T-cell (primary cell): ENCODE measurements at regions not wholly inside any gene's neighbourhood (a gene's known extent, or its start where the extent isn't known, plus 50 kb on each side); places are given as distances from the start of the nearest gene placed in this dataset.

ENCODE experiments used
- ATAC-seq, 4 experiments: fragments of 200-7000 bp in 3 of 4; fragments of 150-1000 bp in 1 of 4; cut with Tn5 transposase; replicated peaks in 1 of 4; 1 replicate in 3 of 4; 2 replicates in 1 of 4; pipeline ENCODE4 v1.10.0; 2021; ENCODE audit warnings: moderate library complexity in 3 of 4, mild to moderate bottlenecking in 2 of 4, moderate number of reproducible peaks in 1 of 4
- CTCF ChIA-PET, 2 donors: fragments of 300-600 bp; sonication (Branson Sonifier 250); formaldehyde crosslinking; loops; one replicate each; lab custom pipeline; 2022; ENCODE audit warnings: antibody characterized with exemption in 2 of 2; lab: Charles Lee
- POLR2A ChIA-PET, 2 donors: fragments of 300-600 bp; sonication (Branson Sonifier 250); formaldehyde crosslinking; loops; one replicate each; lab custom pipeline; 2022; ENCODE audit warnings: antibody characterized with exemption in 2 of 2; lab: Charles Lee
- DNase-seq, 35 experiments: peaks; one replicate each; pipeline versions ENCODE4 v3.0.0 to v3.0.0-alpha.2; 2013 to 2023
- H3K27ac ChIP-seq: one replicate; pipeline ENCODE4 v1.5.1; 2013; ENCODE audit warnings: low read length
- H3K27me3 ChIP-seq, 2 experiments: replicated peaks in 1 of 2; 1 replicate in 1 of 2; 2 replicates in 1 of 2; pipeline versions ENCODE4 v1.6.1 to v1.7.0; 2013; ENCODE audit warnings: low read length in 1 of 2, mixed read lengths in 1 of 2; ENCODE audit not compliant: control insufficient read depth in 2 of 2, insufficient read depth in 2 of 2; ENCODE audit errors: extremely low read depth in 1 of 2
- H3K36me3 ChIP-seq, 2 donors: 1 replicate in 1 of 2; 2 replicates in 1 of 2; pipeline versions ENCODE4 v1.6.1 to v1.7.0; 2013; ENCODE audit warnings: low read length in 1 of 2; ENCODE audit not compliant: control insufficient read depth in 2 of 2, insufficient read depth in 1 of 2; ENCODE audit errors: extremely low read depth in 1 of 2
- H3K4me1 ChIP-seq, 2 experiments: 1 replicate in 1 of 2; 2 replicates in 1 of 2; pipeline versions ENCODE4 v1.6.1 to v1.7.0; 2013; ENCODE audit warnings: low read length in 2 of 2, mixed read lengths in 1 of 2; ENCODE audit not compliant: insufficient read depth in 2 of 2, control insufficient read depth in 1 of 2; ENCODE audit errors: extremely low read depth in 1 of 2
- H3K4me3 ChIP-seq, 2 donors: 1 replicate in 1 of 2; 2 replicates in 1 of 2; pipeline versions ENCODE4 v1.5.1 to v1.7.0; 2013; ENCODE audit warnings: mild to moderate bottlenecking in 2 of 2, low read length in 1 of 2, moderate library complexity in 1 of 2; ENCODE audit not compliant: control insufficient read depth in 1 of 2; ENCODE audit errors: extremely low read depth in 1 of 2
- H3K9me3 ChIP-seq: 2 replicates; pipeline ENCODE4 v1.7.0; 2013
- H3K27ac Mint-ChIP-seq, 2 donors: one replicate each; pipeline ENCODE4 v1.8.0; 2020 to 2021; ENCODE audit warnings: mild to moderate bottlenecking in 2 of 2, mixed read lengths in 2 of 2
- H3K27me3 Mint-ChIP-seq, 2 donors: one replicate each; pipeline ENCODE4 v1.8.0; 2021 to 2022; ENCODE audit warnings: mixed read lengths in 2 of 2
- H3K36me3 Mint-ChIP-seq: one replicate; pipeline ENCODE4 v1.8.0; 2021; ENCODE audit warnings: mixed read lengths
- H3K4me1 Mint-ChIP-seq, 3 donors: one replicate each; pipeline ENCODE4 v1.8.0; 2020 to 2022; ENCODE audit warnings: mixed read lengths in 3 of 3, mild to moderate bottlenecking in 1 of 3
- H3K4me3 Mint-ChIP-seq, 3 donors: one replicate each; pipeline ENCODE4 v1.8.0; 2020 to 2022; ENCODE audit warnings: mild to moderate bottlenecking in 3 of 3, mixed read lengths in 3 of 3, moderate library complexity in 3 of 3
- H3K9me3 Mint-ChIP-seq, 3 donors: one replicate each; pipeline ENCODE4 v1.8.0; 2020 to 2022; ENCODE audit warnings: mixed read lengths in 3 of 3
- WGBS: methylation state at CpG from one replicate; pipeline ENCODE4 v1.1.5; 2013; ENCODE audit warnings: missing lambda C conversion rate; ENCODE audit not compliant: insufficient coverage; 5-methylcytosine and 5-hydroxymethylcytosine counted together

DNA sequence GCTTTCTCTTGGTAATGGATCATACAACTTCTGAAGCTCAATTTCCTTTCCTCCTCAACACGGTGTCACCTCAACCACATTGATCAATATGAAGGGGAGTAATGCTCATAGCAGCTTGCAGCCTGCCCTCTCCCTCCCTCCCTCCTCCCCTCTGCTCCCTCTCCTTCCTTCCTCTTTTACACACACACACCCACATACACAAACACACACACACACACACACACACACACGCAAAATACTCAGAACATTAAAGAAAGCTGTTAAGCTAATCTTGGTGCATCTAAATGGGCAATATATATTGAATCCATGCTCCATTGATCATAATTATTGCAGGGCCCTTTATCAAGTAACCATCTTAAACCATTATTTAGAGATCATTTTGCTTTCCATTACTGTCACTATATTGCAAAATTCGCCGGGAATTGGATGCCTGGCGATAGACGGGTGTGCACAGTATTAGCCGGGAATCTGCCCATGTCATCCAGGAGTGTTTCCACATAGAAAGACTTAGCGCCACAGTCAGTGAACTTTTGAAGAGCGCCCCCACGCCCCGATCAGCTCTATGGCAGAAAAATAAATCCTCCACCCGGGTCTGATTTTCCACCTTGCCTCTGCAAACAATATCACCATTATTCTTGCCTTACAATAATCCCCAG is 122.0 kb downstream of the PRLHR start:
- peaks cover 0 to 6% (median 0%) of the 10 kb centered on the region in 3 donors for H3K9me3 Mint-ChIP-seq
- WGBS, result 79% methylated on average over 7 of the region's 12 CpGs
- CTCF ChIA-PET, result interaction anchor here in 1 of 2 donors (0.6 kb wide), 1 partner anchor 30 kb away, joined by 3 read pairs; no protein-coding TSS in a partner anchor

DNA sequence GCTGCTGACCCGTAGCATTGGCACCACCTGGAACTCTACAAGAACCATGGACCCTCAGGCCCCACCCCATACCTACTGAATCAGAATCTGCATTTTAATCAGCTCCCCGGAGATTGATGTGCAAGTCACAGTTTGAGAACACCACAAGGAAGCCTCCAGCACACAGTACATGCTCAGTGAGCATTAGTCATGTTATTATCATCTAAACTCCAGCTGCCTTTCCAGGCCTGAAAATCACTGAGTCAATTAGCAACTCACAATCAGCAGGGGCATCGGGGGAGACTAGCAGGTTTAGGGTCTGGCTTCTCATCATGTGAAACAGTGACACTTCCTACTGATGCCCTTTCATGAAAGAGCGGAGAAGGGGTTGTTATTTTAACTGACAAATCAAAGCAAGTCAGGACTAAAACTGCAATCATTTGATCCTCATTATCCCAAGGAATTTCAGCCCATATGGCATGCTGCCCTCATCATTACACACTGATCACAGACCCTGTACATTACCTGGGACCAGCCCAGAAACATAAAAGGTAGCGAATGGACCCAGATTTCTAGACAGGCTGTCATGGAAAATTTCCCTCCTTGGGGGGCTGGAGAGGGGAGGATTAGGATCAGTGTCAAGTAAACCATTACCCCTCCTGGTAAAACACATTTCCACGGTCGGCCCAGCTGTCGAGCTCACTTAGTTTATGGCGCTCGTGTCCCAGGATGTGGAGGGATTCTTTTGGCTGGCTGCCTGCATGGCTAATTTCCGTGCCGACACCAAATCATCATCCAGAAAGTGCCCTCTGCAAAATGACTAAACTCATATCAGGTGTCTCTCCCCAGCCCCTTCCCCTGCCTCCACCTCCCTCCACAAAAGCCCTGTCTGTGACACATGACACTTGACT is 122.8 kb downstream of the PRLHR start:
- H3K9me3 ChIP-seq, result no peaks in the 10 kb centered on the region
- ATAC-seq (no peak), DNase-seq (no peak)
- no peaks in the 10 kb centered on the region for H3K4me1 ChIP-seq
- H3K4me3 ChIP-seq, result no peak overlapping the region
- Mint-ChIP-seq H3K27ac (no peak overlapping the region), H3K36me3 (no peaks in the 10 kb centered on the region), H3K27me3 (peaks cover 36 to 38% of the 10 kb centered on the region in 2 donors), H3K4me1 (no peaks in the 10 kb centered on the region), H3K4me3 (no peak overlapping the region), H3K9me3 (peaks cover 0 to 6% (median 0%) of the 10 kb centered on the region in 3 donors)
- H3K27me3 ChIP-seq, result peaks cover 0 to 18% of the 10 kb centered on the region in 2 experiments
- no peaks in the 10 kb centered on the region for H3K36me3 ChIP-seq
- 88% methylated on average over 9 of the region's 12 CpGs for WGBS
- ChIA-PET POLR2A (interaction anchor here in 1 of 2 donors (1.1 kb wide), 1 partner anchor 11 kb away, joined by 4 read pairs; no protein-coding TSS in a partner anchor), CTCF (no interaction called here)
- H3K27ac ChIP-seq, result no peak overlapping the region

More for the DNA sequence above, 122.0 kb downstream of the PRLHR start:
- POLR2A ChIA-PET, result no interaction called here
- DNase-seq (no peak), ATAC-seq (no peak)
- Mint-ChIP-seq H3K4me3 (no peak overlapping the region), H3K36me3 (no peaks in the 10 kb centered on the region), H3K27me3 (peaks cover 32 to 33% of the 10 kb centered on the region in 2 donors), H3K27ac (no peak overlapping the region), H3K4me1 (no peaks in the 10 kb centered on the region)
- H3K4me1 ChIP-seq, result no peaks in the 10 kb centered on the region
- H3K9me3 ChIP-seq, result no peaks in the 10 kb centered on the region
- H3K4me3 ChIP-seq, result no peak overlapping the region
- H3K27ac ChIP-seq, result no peak overlapping the region
- peaks cover 0 to 18% of the 10 kb centered on the region in 2 experiments for H3K27me3 ChIP-seq
- H3K36me3 ChIP-seq, result no peaks in the 10 kb centered on the region

DNA sequence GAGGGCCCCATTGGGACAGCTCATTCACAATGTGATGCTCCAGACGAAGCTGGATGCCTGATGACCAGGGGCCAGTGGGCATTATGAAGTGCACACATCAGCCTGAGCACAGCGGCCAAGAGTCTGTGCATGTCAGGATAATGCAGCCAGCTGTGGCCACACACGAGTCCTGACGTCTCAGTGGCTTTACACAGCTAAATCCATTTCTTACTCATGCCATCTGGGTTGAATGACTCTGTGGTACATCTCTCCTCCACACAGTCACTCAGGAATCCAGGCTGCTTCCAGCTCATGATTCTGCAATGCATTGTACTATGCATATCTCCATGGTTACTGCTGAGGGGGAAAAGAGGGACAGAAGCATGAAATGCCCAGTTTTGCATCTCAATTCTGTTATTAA is 123.6 kb downstream of the PRLHR start:
- ATAC-seq (no peak), DNase-seq (no peak)
- Mint-ChIP-seq H3K9me3 (peaks cover 0 to 6% (median 0%) of the 10 kb centered on the region in 3 donors), H3K4me1 (no peaks in the 10 kb centered on the region), H3K36me3 (no peaks in the 10 kb centered on the region), H3K4me3 (no peak overlapping the region), H3K27ac (no peak overlapping the region), H3K27me3 (peaks cover 34 to 38% of the 10 kb centered on the region in 2 donors)
- H3K4me1 ChIP-seq, result no peaks in the 10 kb centered on the region
- no peak overlapping the region for H3K4me3 ChIP-seq
- 43% methylated on average over 2 of the region's 4 CpGs for WGBS
- peaks cover 0 to 18% of the 10 kb centered on the region in 2 experiments for H3K27me3 ChIP-seq
- H3K27ac ChIP-seq, result no peak overlapping the region
- no peaks in the 10 kb centered on the region for H3K36me3 ChIP-seq
- POLR2A ChIA-PET, result interaction anchor here in 1 of 2 donors (1.1 kb wide), 1 partner anchor 10 kb away, joined by 4 read pairs; no protein-coding TSS in a partner anchor
- no peaks in the 10 kb centered on the region for H3K9me3 ChIP-seq
- CTCF ChIA-PET, result interaction anchor here in 1 of 2 donors (0.9 kb wide), 1 partner anchor 14 kb away, joined by 3 read pairs; no protein-coding TSS in a partner anchor

DNA sequence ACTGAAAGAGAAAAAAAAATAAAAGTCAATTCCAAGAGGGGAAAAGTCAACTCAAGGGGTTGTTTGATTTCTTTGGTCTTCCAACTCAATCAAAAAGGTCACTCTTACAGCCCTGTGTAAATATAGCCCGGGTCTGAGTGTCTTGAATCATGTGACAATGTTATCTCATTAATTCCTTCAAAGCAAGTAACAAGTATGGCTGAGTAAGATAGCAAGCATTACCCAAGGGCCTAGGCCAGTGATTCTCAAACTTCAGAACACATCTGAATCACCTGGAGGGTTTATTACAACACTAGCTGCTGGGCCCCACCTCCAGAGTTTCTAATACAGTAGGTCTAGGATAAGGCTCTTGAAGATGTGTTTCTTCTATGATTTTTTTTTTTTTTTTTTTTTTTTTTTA is 125.0 kb downstream of the PRLHR start:
- POLR2A ChIA-PET, result no interaction called here
- CTCF ChIA-PET, result interaction anchor here in 1 of 2 donors (1.2 kb wide), 1 partner anchor 11 kb away, joined by 7 read pairs; no protein-coding TSS in a partner anchor
- Histone ChIP-seq H3K27me3 (peaks cover 0 to 18% of the 10 kb centered on the region in 2 experiments), H3K9me3 (no peaks in the 10 kb centered on the region), H3K27ac (no peak overlapping the region), H3K4me3 (no peak overlapping the region), H3K4me1 (no peaks in the 10 kb centered on the region), H3K36me3 (no peaks in the 10 kb centered on the region)
- Mint-ChIP-seq H3K27ac (no peak overlapping the region), H3K4me3 (no peak overlapping the region), H3K4me1 (no peaks in the 10 kb centered on the region), H3K9me3 (peaks cover 0 to 6% (median 0%) of the 10 kb centered on the region in 3 donors), H3K36me3 (no peaks in the 10 kb centered on the region), H3K27me3 (peaks cover 34% of the 10 kb centered on the region in 2 donors)
- no peak for ATAC-seq
- no peak for DNase-seq
- no CpG with 5 or more reads among the region's 1 CpG for WGBS

DNA sequence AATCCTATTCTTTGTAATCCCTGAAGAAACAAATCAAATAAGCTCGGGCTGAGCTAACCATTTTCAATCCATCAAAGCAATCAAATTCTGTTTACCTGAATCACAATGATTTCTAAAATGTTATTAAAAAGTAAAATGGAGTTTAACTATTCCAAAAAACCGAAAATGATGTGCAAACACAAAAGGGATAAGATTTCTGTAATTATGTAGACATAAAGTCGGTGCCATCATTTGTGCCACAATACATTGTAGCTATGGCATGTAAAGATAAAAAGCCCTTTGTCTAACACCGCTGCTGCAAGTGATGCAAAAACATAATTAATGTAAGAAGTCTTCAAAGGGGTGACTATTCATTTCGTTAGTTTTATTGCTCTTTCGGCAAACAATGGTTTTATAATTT is 125.1 kb upstream of the FAM204A start:
- no peak for ATAC-seq
- ChIA-PET POLR2A (no interaction called here), CTCF (no interaction called here)
- Mint-ChIP-seq H3K27ac (no peak overlapping the region), H3K4me1 (no peaks in the 10 kb centered on the region), H3K27me3 (peaks cover 28 to 31% of the 10 kb centered on the region in 2 donors), H3K36me3 (no peaks in the 10 kb centered on the region), H3K9me3 (peaks cover 0 to 3% (median 0%) of the 10 kb centered on the region in 3 donors), H3K4me3 (no peak overlapping the region)
- Histone ChIP-seq H3K4me1 (no peaks in the 10 kb centered on the region), H3K36me3 (no peaks in the 10 kb centered on the region), H3K4me3 (no peak overlapping the region), H3K27me3 (peaks cover 0 to 10% of the 10 kb centered on the region in 2 experiments), H3K27ac (no peak overlapping the region), H3K9me3 (no peaks in the 10 kb centered on the region)
- no CpG with 5 or more reads among the region's 6 CpGs for WGBS
- DNase-seq, result no peak

DNA sequence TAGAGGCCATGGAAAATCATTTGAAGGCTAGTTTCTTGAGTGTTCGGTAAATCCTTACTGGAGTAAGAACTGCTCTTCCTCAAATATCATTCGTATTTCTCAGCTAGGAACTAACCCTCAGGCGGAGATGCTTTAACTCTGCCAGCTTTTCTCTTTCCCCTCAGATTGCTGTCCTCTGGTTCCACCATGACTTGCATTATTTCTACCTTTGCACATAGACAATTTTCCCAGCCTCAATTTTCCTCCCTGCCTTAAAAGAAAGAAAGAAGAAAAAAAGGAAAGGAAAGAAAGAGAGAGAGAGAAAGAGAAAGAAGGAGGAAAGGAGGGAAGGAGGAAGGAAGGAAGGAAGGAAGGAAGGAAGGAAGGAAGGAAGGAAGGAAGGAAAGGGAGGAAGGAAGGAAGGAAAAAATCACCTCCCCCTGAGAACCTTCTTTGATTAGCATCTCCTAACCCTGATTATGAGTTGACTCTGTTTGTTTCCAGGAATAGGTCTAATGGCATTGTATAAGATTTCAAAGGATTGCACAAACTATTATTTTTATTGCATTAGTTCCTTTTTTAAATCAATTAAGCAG is 123.3 kb upstream of the FAM204A start:
- H3K4me1 Mint-ChIP-seq, result no peaks in the 10 kb centered on the region
- no peaks in the 10 kb centered on the region for H3K36me3 Mint-ChIP-seq
- H3K4me3 Mint-ChIP-seq, result no peak overlapping the region
- Histone ChIP-seq H3K36me3 (no peaks in the 10 kb centered on the region), H3K27me3 (peaks cover 0 to 12% of the 10 kb centered on the region in 2 experiments), H3K9me3 (no peaks in the 10 kb centered on the region), H3K4me1 (no peaks in the 10 kb centered on the region), H3K4me3 (no peak overlapping the region), H3K27ac (no peak overlapping the region)
- ATAC-seq, result no peak
- H3K27me3 Mint-ChIP-seq, result peaks cover 33 to 40% of the 10 kb centered on the region in 2 donors
- POLR2A ChIA-PET, result no interaction called here
- WGBS, result 100% methylated on average over 1 of the region's 3 CpGs
- H3K27ac Mint-ChIP-seq, result no peak overlapping the region
- CTCF ChIA-PET, result no interaction called here
- H3K9me3 Mint-ChIP-seq, result no peaks in the 10 kb centered on the region
- no peak for DNase-seq
